Aorta (tissue), 5 donors: ENCODE measurements at regions not wholly inside any gene's neighbourhood (a gene's known extent, or its start where the extent isn't known, plus 50 kb on each side); places are given as distances from the start of the nearest gene placed in this dataset.

ENCODE experiments used
- ATAC-seq: fragments of 200-7000 bp; cut with Tn5 transposase; one replicate; pipeline ENCODE4 v1.9.1; 2022; ENCODE audit warnings: moderate library complexity; ENCODE audit not compliant: low FRiP score
- DNase-seq, 2 donors: peaks; one replicate each; pipeline ENCODE4 v3.0.0-alpha.2; 2020
- H3K27ac ChIP-seq, 2 donors: one replicate each; pipeline ENCODE4 v1.5.1; 2013; ENCODE audit warnings: low read length in 2 of 2, mild to moderate bottlenecking in 2 of 2, moderate library complexity in 2 of 2, control low read depth in 1 of 2, inconsistent platforms in 1 of 2, low read depth in 1 of 2
- H3K27me3 ChIP-seq, 2 donors: one replicate each; pipeline ENCODE4 v1.6.1; 2013; ENCODE audit warnings: control low read depth in 1 of 2, low read length in 1 of 2, mild to moderate bottlenecking in 1 of 2, moderate library complexity in 1 of 2; ENCODE audit not compliant: insufficient read depth in 2 of 2, control insufficient read depth in 1 of 2
- H3K36me3 ChIP-seq, 2 donors: one replicate each; pipeline ENCODE4 v1.6.1; 2013; ENCODE audit warnings: control low read depth in 1 of 2, low read length in 1 of 2, mild to moderate bottlenecking in 1 of 2; ENCODE audit not compliant: insufficient read depth in 2 of 2, control insufficient read depth in 1 of 2
- H3K4me1 ChIP-seq, 2 donors: one replicate each; pipeline ENCODE4 v1.6.1; 2013; ENCODE audit warnings: low read length in 2 of 2, control low read depth in 1 of 2, mild to moderate bottlenecking in 1 of 2, moderate library complexity in 1 of 2; ENCODE audit not compliant: insufficient read depth in 2 of 2, control insufficient read depth in 1 of 2
- H3K4me3 ChIP-seq, 2 donors: one replicate each; pipeline ENCODE4 v1.5.1; 2013; ENCODE audit warnings: low read length in 2 of 2, control low read depth in 1 of 2, mild to moderate bottlenecking in 1 of 2
- H3K9me3 ChIP-seq: one replicate; pipeline ENCODE4 v1.6.1; 2013; ENCODE audit warnings: mild to moderate bottlenecking, low read length; ENCODE audit not compliant: control insufficient read depth
- WGBS, 2 donors: extraction: QIAGEN DNeasy Blood & Tissue Kit; methylation state at CpG; one replicate each; pipeline ENCODE4 v1.1.7; 2013; 5-methylcytosine and 5-hydroxymethylcytosine counted together
- intact Hi-C, 2 donors: fragments of 100-400 bp; cut with DNase I; formaldehyde crosslinking; loops; one replicate each; pipeline versions ENCODE4 v1.14.2 to v1.15.0; 2022
- donor health status: healthy with polysubstance abuse.
- donor health status: Bipolar disorder and iron deficiency.
- donor health status: DM: no; HTN: no; CAD: no.
- donor health status: DM: no; HTN: no; CAD: no.
- donor health status: DM: yes; HTN: yes; CAD: no.

DNA sequence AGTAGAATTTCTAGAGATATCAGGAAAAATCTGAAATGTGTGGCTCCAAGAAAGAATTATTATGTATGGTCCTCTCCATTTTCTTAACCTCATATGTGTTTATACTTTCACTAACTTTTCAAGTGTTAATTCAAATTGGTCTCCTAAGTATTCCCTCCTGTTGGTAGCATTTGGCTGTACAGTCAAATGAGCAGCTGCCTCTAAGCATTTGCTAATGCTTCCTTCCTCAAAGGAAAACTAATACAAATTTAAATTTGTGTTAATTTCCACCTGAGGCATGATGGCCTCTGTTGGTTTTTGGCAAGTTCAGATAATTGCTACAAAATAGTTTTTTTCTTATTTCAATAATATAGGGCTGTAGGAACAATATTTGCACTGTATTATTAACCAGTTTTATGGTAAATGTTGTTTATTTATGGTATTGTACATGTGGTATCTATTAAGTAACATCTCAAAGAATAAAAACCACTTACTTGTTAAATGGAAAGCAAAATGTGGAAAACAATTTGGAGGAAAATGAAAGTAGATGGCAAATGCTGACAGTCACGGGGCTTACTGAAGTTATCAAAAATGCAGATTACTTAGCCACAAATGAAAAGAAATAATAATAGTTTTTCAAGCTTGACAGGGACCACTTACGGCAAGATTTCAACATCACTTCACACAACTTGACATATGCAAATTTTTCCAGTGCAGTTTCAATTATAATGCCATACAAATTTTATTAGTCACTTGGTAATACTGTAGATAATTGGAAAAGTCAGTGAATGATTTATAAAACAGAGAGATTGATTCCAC lies 299.3 kb upstream of the MEOX2 start:
- Histone ChIP-seq H3K27me3 (no peaks in the 10 kb centered on the region), H3K4me3 (no peak overlapping the region), H3K27ac (no peak overlapping the region), H3K9me3 (no peaks in the 10 kb centered on the region), H3K36me3 (no peaks in the 10 kb centered on the region), H3K4me1 (no peaks in the 10 kb centered on the region)
- ATAC-seq (no peak), DNase-seq (no peak)
- 92 to 93% methylated on average over 2 of the region's 2 CpGs for WGBS, 2 donors
- intact Hi-C loops, result loop anchor here in 1 of 2 donors (10.0 kb wide), 1 partner anchor 69 kb away; no protein-coding TSS in a partner anchor

DNA sequence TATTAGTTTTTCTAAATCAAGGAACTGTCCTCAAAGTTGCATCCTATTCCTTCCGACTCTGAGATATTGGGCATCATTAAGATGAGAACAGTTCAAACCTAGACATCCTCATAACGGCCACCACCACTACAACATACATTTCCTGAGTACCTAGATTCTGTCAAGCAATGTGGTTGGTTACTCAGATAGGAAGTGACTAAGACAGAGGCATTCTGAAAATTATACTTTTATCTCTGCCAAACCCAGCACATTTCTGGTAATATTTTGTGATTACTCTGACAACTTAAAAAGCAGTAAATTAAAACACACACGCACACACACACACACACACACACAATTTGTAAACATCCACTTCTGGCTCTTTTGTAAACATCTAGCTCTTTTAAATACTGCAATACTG lies 291.2 kb upstream of the MEOX2 start:
- no peak for DNase-seq
- WGBS, 2 donors, result 79 to 86% methylated on average over 3 of the region's 3 CpGs
- H3K4me3 ChIP-seq, result no peak overlapping the region
- H3K4me1 ChIP-seq, result peaks cover 0 to 2% of the 10 kb centered on the region in 2 donors
- no peak overlapping the region for H3K27ac ChIP-seq
- no peaks in the 10 kb centered on the region for H3K27me3 ChIP-seq
- no peaks in the 10 kb centered on the region for H3K36me3 ChIP-seq
- intact Hi-C loops, result no loop called here
- no peaks in the 10 kb centered on the region for H3K9me3 ChIP-seq
- ATAC-seq, result no peak

GRCh38 chr7:15972862-15973275 lies 286.4 kb upstream of the MEOX2 start:
- WGBS, 2 donors, result 29 to 34% methylated on average over 3 of the region's 3 CpGs
- Histone ChIP-seq H3K4me1 (peaks cover 1 to 2% of the 10 kb centered on the region in 2 donors), H3K4me3 (no peak overlapping the region), H3K27ac (peak overlapping the region in 1 of 2 donors; percentile 28), H3K9me3 (no peaks in the 10 kb centered on the region), H3K36me3 (no peaks in the 10 kb centered on the region), H3K27me3 (no peaks in the 10 kb centered on the region)
- DNase-seq (peak in 1 of 2 donors; percentile 44), ATAC-seq (no peak)
- intact Hi-C loops, result no loop called here

- no peak overlapping the region for H3K4me3 ChIP-seq
- no peak for ATAC-seq
- H3K9me3 ChIP-seq, result no peaks in the 10 kb centered on the region
- no peaks in the 10 kb centered on the region for H3K36me3 ChIP-seq
- intact Hi-C loops, result no loop called here
- no peak overlapping the region for H3K27ac ChIP-seq
- no peak for DNase-seq
- H3K4me1 ChIP-seq, result peaks cover 0 to 1% of the 10 kb centered on the region in 2 donors
- 86 to 92% methylated on average over 3 of the region's 3 CpGs for WGBS, 2 donors
- H3K27me3 ChIP-seq, result no peaks in the 10 kb centered on the region
These were observed 281.1 kb upstream of the MEOX2 start for GRCh38 chr7:15967551-15967950.

GRCh38 chr7:15967121-15967520 lies 280.6 kb upstream of the MEOX2 start:
- H3K36me3 ChIP-seq, result no peaks in the 10 kb centered on the region
- no peaks in the 10 kb centered on the region for H3K27me3 ChIP-seq
- intact Hi-C loops, result no loop called here
- DNase-seq (no peak), ATAC-seq (no peak)
- H3K9me3 ChIP-seq, result no peaks in the 10 kb centered on the region
- H3K4me1 ChIP-seq, result peaks cover 0 to 1% of the 10 kb centered on the region in 2 donors
- H3K4me3 ChIP-seq, result no peak overlapping the region
- no peak overlapping the region for H3K27ac ChIP-seq
- 87 to 95% methylated on average over 2 of the region's 2 CpGs for WGBS, 2 donors

- H3K9me3 ChIP-seq, result no peaks in the 10 kb centered on the region
- no peak for ATAC-seq
- no peaks in the 10 kb centered on the region for H3K27me3 ChIP-seq
- H3K36me3 ChIP-seq, result no peaks in the 10 kb centered on the region
- DNase-seq, result no peak
- WGBS, 2 donors, result 51 to 63% methylated on average over 3 of the region's 3 CpGs
- no peak overlapping the region for H3K27ac ChIP-seq
- H3K4me3 ChIP-seq, result no peak overlapping the region
- intact Hi-C loops, result no loop called here
- H3K4me1 ChIP-seq, result no peaks in the 10 kb centered on the region
These were observed 276.7 kb upstream of the MEOX2 start for GRCh38 chr7:15963206-15963605.

DNA sequence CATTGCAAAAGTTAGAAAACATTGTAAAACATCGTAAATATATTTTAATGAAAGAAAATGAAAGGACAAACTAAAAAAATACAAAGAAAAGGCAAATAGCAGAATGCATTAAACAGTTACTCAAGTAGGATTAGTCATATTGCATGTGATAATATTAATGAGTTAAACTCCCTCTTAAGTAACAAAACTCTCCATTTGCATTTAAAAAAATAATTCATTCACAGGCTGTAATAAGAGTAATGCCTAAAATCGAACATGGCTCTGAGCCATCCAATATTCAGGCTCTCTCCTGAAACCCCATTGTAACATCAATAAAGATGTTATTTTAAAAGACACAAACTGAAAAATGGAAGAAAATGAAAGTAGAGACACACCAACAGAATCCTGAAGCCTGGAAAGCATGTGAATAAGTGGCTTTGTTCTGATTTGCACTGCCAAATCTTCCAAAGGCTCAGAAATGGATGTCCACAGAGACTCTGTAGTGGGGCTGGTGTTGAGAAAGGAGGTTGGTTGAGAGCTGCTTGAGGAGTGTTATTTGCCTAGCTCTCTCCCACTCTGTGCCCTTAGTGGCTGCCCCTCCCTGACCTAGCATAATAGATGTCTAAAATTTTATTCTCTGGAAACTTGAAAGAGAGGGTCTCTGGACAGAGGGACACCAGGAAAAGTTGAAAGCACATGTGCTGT lies 268.3 kb upstream of the MEOX2 start:
- Histone ChIP-seq H3K27ac (no peak overlapping the region), H3K4me3 (no peak overlapping the region), H3K4me1 (no peaks in the 10 kb centered on the region), H3K9me3 (no peaks in the 10 kb centered on the region), H3K27me3 (no peaks in the 10 kb centered on the region), H3K36me3 (no peaks in the 10 kb centered on the region)
- 85 to 86% methylated on average over 2 of the region's 2 CpGs for WGBS, 2 donors
- intact Hi-C loops, result no loop called here
- no peak for DNase-seq
- ATAC-seq, result no peak

DNA sequence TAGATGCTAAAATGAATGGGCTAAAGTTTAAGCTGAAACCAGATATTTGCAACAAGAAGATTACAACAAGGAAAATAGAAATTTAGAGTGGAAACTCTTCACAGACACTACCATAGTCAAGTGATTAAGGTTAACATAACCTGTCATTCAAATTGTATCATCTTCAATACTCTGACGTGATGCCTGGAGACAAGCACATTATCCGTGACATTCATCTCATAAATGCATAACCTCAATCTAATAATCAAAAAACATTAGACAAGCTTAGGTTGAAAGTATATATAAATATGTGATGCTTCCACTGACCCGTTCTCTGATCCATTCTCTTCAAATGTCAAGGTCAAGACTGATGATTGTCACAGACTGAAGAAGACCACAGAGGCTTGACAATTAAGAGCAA lies 263.8 kb upstream of the MEOX2 start:
- 92 to 95% methylated on average over 3 of the region's 3 CpGs for WGBS, 2 donors
- no peak for DNase-seq
- intact Hi-C loops, result no loop called here

DNA sequence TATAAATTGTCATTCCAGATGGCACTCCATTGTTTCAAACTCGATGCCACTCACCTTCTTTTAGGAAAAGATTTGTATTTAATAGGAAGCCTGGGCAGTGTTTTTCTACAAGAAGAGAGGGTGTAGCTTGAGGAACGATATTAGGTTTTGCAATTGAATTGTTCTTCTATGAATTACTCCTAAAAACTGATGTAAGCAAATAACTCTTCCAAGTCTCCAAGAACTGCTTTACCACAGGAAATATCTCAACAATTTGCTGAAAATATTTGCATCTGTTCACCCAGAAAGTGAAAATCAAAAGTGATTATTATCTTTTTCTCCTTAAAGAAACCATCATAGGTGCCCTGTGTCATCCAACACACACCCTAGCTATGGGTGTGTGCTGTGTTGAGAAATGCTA lies 261.3 kb upstream of the MEOX2 start:
- intact Hi-C loops, result no loop called here
- DNase-seq (no peak), ATAC-seq (no peak)
- Histone ChIP-seq H3K27me3 (no peaks in the 10 kb centered on the region), H3K4me1 (no peaks in the 10 kb centered on the region), H3K4me3 (no peak overlapping the region), H3K36me3 (no peaks in the 10 kb centered on the region), H3K27ac (no peak overlapping the region), H3K9me3 (no peaks in the 10 kb centered on the region)
- 63 to 71% methylated on average over 2 of the region's 2 CpGs for WGBS, 2 donors

More for the DNA sequence above, 263.8 kb upstream of the MEOX2 start:
- ATAC-seq, result no peak
- Histone ChIP-seq H3K4me1 (no peaks in the 10 kb centered on the region), H3K9me3 (no peaks in the 10 kb centered on the region), H3K36me3 (no peaks in the 10 kb centered on the region), H3K27me3 (no peaks in the 10 kb centered on the region), H3K27ac (no peak overlapping the region), H3K4me3 (no peak overlapping the region)
